ENCODE measurements at regions not wholly inside any gene's neighbourhood (a gene's known extent, or its start where the extent isn't known, plus 50 kb on each side); places are given as distances from the start of the nearest gene placed in this dataset.

DNA sequence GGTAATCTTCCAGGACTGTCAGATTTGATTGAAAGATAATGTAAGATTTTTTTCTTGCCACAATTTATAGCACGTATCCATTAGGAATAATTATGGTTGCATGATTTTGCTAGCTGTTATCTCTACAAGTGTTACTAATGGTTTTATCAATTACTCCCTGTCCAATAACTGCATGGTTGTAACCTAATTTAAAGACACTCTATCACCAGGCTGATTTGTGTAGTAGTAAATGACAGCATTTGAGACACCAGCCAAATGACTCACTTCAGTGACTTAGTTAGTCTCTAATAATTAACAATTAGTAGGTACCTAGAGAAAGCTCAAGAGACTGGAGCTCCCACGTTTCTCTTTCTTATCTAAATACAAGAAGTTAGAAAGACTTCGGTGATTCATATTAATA, 453.8 kb upstream of the POU3F2 start:
- TF ChIP-seq, protein P1, sequence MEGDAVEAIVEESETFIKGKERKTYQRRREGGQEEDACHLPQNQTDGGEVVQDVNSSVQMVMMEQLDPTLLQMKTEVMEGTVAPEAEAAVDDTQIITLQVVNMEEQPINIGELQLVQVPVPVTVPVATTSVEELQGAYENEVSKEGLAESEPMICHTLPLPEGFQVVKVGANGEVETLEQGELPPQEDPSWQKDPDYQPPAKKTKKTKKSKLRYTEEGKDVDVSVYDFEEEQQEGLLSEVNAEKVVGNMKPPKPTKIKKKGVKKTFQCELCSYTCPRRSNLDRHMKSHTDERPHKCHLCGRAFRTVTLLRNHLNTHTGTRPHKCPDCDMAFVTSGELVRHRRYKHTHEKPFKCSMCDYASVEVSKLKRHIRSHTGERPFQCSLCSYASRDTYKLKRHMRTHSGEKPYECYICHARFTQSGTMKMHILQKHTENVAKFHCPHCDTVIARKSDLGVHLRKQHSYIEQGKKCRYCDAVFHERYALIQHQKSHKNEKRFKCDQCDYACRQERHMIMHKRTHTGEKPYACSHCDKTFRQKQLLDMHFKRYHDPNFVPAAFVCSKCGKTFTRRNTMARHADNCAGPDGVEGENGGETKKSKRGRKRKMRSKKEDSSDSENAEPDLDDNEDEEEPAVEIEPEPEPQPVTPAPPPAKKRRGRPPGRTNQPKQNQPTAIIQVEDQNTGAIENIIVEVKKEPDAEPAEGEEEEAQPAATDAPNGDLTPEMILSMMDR (IDR thresholded peaks at IDR 0.05): no peak
- TF ChIP-seq JUND (IDR thresholded peaks at IDR 0.05) (no peak), CHD2 (IDR thresholded peaks at IDR 0.05; ENCODE audit: low read length, partially characterized antibody) (no peak), TAF1 (IDR thresholded peaks at IDR 0.05; ENCODE audit: borderline replicate concordance, low read depth, low read length) (no peak), RAD21 (IDR thresholded peaks at IDR 0.05; ENCODE audit: low read length) (no peak), MXI1 (IDR thresholded peaks at IDR 0.05; ENCODE audit: low read depth, low read length) (no peak), TEAD4 (IDR thresholded peaks at IDR 0.05; ENCODE audit: borderline replicate concordance, insufficient read depth) (no peak), ELF1 (IDR thresholded peaks at IDR 0.05) (no peak)
